ENCODE measurements at regions not wholly inside any gene's neighbourhood (a gene's known extent, or its start where the extent isn't known, plus 50 kb on each side); places are given as distances from the start of the nearest gene placed in this dataset.

DNA sequence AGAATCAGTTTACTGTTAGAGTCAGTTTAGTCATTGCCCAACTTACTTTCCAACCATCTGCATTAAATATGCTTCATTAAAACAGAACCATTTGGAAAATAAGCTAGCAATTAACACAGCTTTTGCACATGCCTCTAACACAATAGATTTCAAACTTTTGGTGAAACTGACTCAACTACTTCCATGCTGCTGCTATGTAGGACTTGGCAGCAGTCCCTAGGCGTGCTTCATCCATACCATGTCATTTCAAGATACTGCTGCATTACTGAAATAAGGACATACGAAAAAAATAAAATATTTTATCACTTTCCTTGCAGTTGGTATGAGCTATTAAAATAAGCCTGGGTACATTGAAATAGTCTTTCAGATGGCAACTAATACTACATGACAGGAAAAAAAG lies 65.5 kb upstream of the SOX6 start:
- no peak for FAIRE-seq

DNA sequence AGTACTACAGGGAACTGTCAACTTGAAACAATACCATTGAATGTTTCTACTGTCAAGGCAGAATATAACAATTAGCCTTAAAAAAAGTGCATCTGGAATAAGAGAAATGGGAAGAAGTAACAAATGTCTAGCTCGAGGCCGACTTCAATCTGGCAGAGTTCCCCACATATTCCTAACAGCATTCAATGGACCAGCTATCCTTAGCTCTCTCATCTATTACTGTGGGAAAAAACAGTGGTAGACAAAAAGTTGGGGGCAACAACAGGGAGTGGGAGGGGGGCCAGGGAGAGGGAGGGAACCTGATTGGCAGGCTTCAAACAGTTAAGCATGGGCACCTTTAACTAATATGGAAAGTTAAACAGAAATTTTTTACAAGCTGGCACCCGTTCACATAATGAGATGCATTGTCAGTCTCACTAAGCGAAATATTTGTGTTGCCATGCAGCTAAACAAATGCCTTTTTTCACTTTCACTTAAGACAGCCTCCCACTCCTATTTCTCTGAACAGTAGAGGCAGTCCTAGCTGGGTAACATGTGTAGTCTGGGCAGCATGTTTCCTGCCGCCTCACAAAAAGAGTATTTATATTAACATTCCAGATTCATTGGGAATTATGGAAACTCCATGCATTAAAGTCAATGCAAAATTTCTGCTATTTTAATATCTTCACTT lies 62.2 kb upstream of the SOX6 start:
- FAIRE-seq, result no peak

DNA sequence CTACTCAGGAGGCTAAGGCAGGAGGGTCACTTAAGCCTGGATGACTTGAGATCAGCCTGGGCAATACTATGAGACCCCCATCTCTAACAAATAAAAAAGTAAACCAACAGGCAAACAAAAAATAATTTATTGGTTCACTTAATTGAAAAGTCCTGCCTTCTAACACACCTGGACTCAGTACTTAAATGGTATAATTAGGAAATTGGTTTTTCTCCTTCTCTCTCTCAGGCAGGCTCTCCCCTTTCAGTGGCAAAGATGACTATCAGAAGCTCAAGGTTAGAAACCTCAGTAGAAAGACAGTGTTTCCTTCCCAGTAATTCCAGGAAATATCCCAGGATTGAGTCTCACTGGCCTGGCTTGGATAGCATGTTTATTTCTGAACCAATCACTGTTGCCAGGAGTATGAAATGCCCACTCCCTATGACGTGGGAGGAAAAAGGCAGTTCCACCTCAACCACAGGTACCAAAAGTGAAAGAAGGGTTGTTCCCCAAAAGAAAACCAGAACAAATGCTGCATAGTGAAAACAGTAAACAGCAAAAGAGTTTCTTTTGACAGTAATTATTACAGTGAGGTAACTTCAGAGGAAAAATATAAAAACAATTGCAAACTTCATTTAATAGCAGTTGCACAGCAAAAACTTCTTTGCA lies 56.3 kb upstream of the SOX6 start:
- FAIRE-seq, result no peak

DNA sequence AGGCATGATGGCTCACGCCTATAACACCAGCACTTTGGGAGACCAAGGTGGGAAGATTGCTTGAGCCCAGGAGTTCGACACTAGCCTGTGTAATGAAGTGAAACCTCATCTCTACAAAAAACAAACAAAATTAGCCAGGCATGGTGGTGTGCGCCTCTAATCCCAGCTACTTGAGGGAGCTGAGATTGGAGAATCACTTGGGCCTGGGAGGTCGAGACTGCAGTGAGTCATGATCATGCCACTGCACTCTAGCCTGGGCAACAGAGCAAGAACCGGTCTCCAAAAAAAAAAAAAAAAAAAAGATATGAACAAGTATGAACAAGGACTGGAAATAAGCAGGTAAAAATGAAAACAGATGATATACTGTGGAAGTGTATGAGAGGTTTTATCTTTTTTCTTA lies 54.1 kb upstream of the SOX6 start:
- no peak for FAIRE-seq

DNA sequence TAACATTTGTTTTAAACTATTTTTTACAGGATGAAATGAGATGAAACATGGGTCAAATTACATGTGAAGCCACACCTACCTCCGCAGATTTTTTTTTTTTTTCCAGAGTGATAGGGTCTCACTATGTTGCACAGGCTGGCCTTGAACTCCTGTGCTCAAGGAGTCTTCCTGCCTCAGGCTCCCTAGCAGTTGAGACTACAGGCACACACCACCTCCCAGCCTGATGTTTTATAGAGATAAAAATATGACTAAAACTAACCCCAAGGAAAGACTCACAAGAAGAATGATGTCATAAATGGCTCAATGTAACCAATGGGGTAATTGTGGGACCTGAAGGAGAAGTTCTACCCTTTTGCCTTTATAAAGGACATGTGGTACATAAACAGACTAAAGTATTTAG lies 52.3 kb upstream of the SOX6 start:
- FAIRE-seq, result no peak

DNA sequence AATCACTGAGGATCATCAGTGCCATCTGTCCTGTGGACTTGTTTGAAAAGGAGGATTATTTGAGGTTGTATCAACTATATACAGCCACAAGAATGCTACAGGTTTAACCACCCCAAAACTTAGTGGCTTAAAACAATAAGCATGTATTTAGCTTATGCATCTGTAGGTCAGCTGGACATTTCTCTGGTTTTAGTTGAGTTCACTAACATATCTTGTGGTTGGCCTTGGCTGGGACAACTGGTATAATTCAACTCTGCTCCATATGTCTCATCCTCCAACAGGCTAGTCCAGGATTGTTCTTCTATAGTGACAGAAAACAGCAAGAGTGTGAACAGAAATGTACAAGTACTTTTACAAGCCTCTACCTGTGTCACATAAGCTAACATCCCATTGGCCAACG lies 49.9 kb upstream of the SOX6 start:
- no peak for FAIRE-seq
